Transverse colon (tissue), 4 donors: ENCODE measurements at regions not wholly inside any gene's neighbourhood (a gene's known extent, or its start where the extent isn't known, plus 50 kb on each side); places are given as distances from the start of the nearest gene placed in this dataset.

Experiments used
- DNase-seq: peaks from one replicate; pipeline ENCODE4 v3.0.0-alpha.2; 2019
- H3K27ac ChIP-seq, 4 donors: fragments of 200-600 bp; sonication (generic); 2 replicates each; pipeline ENCODE4 v1.5.1; 2016 to 2018; ENCODE audit warnings: inconsistent platforms in 4 of 4
- H3K27me3 ChIP-seq: fragments of 200-600 bp; sonication (generic); 2 replicates; pipeline ENCODE4 v1.5.1; 2017; ENCODE audit warnings: inconsistent platforms
- H3K36me3 ChIP-seq, 4 donors: fragments of 200-600 bp; sonication (generic); 2 replicates each; pipeline ENCODE4 v1.5.1; 2017 to 2019; ENCODE audit warnings: inconsistent platforms in 4 of 4
- H3K4me1 ChIP-seq, 4 donors: fragments of 200-600 bp; sonication (generic); 2 replicates each; pipeline ENCODE4 v1.5.1; 2017 to 2020; ENCODE audit warnings: inconsistent platforms in 4 of 4
- H3K4me3 ChIP-seq, 4 donors: fragments of 200-600 bp; sonication (generic); 1 replicate in 1 of 4; 2 replicates in 3 of 4; pipeline versions ENCODE4 v1.5.1 to v1.6.1; 2017 to 2019; ENCODE audit warnings: inconsistent platforms in 4 of 4
- H3K9me3 ChIP-seq, 2 donors: fragments of 200-600 bp; sonication (generic); 2 replicates each; pipeline ENCODE4 v1.5.1; 2017 to 2019; ENCODE audit warnings: inconsistent platforms in 2 of 2
- CTCF ChIP-seq, 5 experiments: fragments of 200-600 bp in 3 of 5; fragments of 450-650 bp in 2 of 5; sonication (generic) in 3 of 5; IDR thresholded peaks; 1 replicate in 2 of 5; 2 replicates in 3 of 5; pipeline ENCODE4 v1.5.1; 2016 to 2017; ENCODE audit warnings: antibody characterized with exemption in 5 of 5, inconsistent platforms in 3 of 5, mild to moderate bottlenecking in 2 of 5, moderate library complexity in 1 of 5
- EP300 ChIP-seq: sonication (generic); formaldehyde crosslinking; IDR thresholded peaks from one replicate; pipeline ENCODE4 v1.6.1; 2017; ENCODE audit warnings: antibody characterized with exemption, low read depth
- POLR2A ChIP-seq: fragments of 450-650 bp; IDR thresholded peaks from one replicate; pipeline ENCODE4 v1.6.1; 2016; ENCODE audit warnings: antibody characterized with exemption, mild to moderate bottlenecking, moderate library complexity
- POLR2AphosphoS5 ChIP-seq, 3 donors: sonication (generic); formaldehyde crosslinking; IDR thresholded peaks; one replicate each; pipeline ENCODE4 v1.6.1; 2016; ENCODE audit warnings: antibody characterized with exemption in 3 of 3
- WGBS, 2 donors: methylation state at CpG; one replicate each; pipeline ENCODE4 v1.1.5; 2018; ENCODE audit warnings: low coverage in 1 of 2; 5-methylcytosine and 5-hydroxymethylcytosine counted together
- in situ Hi-C, 4 donors: fragments of 200-750 bp; cut with MboI; loops; one replicate each; pipeline versions ENCODE4 v1.15.0 to v1.15.1; 2017; ENCODE audit warnings: low sequenced_read_pairs in 3 of 4, low pct_ligation_motif_present in 1 of 4, low pct_unique_long_range_greater_than_20kb in 1 of 4
- intact Hi-C: fragments of 100-400 bp; cut with DNase I; formaldehyde crosslinking; loops from one replicate; pipeline ENCODE4 v1.15.1; 2023; ENCODE audit warnings: low total_unique reads

- Histone ChIP-seq H3K36me3 (no peaks in the 10 kb centered on the region), H3K9me3 (no peaks in the 10 kb centered on the region), H3K4me1 (no peaks in the 10 kb centered on the region), H3K4me3 (no peak overlapping the region), H3K27ac (no peak overlapping the region), H3K27me3 (no peaks in the 10 kb centered on the region)
- no peak for DNase-seq
- intact Hi-C loops = no loop called here
- WGBS, 2 donors = 29 to 32% methylated on average over 1 of the region's 1 CpG
- TF ChIP-seq POLR2A (no peak), EP300 (no peak), POLR2AphosphoS5 (IDR thresholded peaks at IDR 0.05) (no peak), CTCF (IDR thresholded peaks at IDR 0.05) (no peak)
- in situ Hi-C loops = no loop called here
Measured at GRCh38 chr10:56805022-56805421, 444.0 kb upstream of the ZWINT start.

- Histone ChIP-seq H3K4me3 (no peak overlapping the region), H3K36me3 (no peaks in the 10 kb centered on the region), H3K27ac (no peak overlapping the region), H3K9me3 (no peaks in the 10 kb centered on the region), H3K27me3 (no peaks in the 10 kb centered on the region), H3K4me1 (no peaks in the 10 kb centered on the region)
- TF ChIP-seq CTCF (IDR thresholded peaks at IDR 0.05) (no peak), POLR2A (no peak), EP300 (no peak), POLR2AphosphoS5 (IDR thresholded peaks at IDR 0.05) (no peak)
- in situ Hi-C loops = no loop called here
- intact Hi-C loops = no loop called here
- no peak for DNase-seq
- 63 to 89% methylated on average over 3 of the region's 3 CpGs for WGBS, 2 donors
Measured at GRCh38 chr10:56785292-56785691, 424.2 kb upstream of the ZWINT start.

- intact Hi-C loops (no loop called here), in situ Hi-C loops (no loop called here)
- 31 to 54% methylated on average over 4 of the region's 4 CpGs for WGBS, 2 donors
- Histone ChIP-seq H3K4me3 (no peak overlapping the region), H3K27me3 (no peaks in the 10 kb centered on the region), H3K9me3 (no peaks in the 10 kb centered on the region), H3K4me1 (no peaks in the 10 kb centered on the region), H3K36me3 (no peaks in the 10 kb centered on the region), H3K27ac (no peak overlapping the region)
- TF ChIP-seq CTCF (IDR thresholded peaks at IDR 0.05) (no peak), POLR2AphosphoS5 (IDR thresholded peaks at IDR 0.05) (no peak), POLR2A (no peak), EP300 (no peak)
- DNase-seq = no peak
Measured at GRCh38 chr10:56782503-56782902, 421.4 kb upstream of the ZWINT start.

GRCh38 chr10:56771343-56771742 lies 410.3 kb upstream of the ZWINT start:
- no peak for DNase-seq
- Histone ChIP-seq H3K4me3 (no peak overlapping the region), H3K27ac (no peak overlapping the region), H3K4me1 (no peaks in the 10 kb centered on the region), H3K27me3 (no peaks in the 10 kb centered on the region), H3K9me3 (peaks cover 0 to 18% of the 10 kb centered on the region in 2 donors), H3K36me3 (no peaks in the 10 kb centered on the region)
- intact Hi-C loops = no loop called here
- TF ChIP-seq CTCF (IDR thresholded peaks at IDR 0.05) (no peak), POLR2AphosphoS5 (IDR thresholded peaks at IDR 0.05) (no peak), POLR2A (no peak), EP300 (no peak)
- WGBS, 2 donors = 42% methylated on average over 1 of the region's 1 CpG; no CpG with 5 or more reads in 1 of the 2 donors
- in situ Hi-C loops = no loop called here
